ENCODE measurements at regions not wholly inside any gene's neighbourhood (a gene's known extent, or its start where the extent isn't known, plus 50 kb on each side); places are given as distances from the start of the nearest gene placed in this dataset.
A peak's percentile ranks its signal among the peaks of the same experiment; 100 is the strongest.

DNA sequence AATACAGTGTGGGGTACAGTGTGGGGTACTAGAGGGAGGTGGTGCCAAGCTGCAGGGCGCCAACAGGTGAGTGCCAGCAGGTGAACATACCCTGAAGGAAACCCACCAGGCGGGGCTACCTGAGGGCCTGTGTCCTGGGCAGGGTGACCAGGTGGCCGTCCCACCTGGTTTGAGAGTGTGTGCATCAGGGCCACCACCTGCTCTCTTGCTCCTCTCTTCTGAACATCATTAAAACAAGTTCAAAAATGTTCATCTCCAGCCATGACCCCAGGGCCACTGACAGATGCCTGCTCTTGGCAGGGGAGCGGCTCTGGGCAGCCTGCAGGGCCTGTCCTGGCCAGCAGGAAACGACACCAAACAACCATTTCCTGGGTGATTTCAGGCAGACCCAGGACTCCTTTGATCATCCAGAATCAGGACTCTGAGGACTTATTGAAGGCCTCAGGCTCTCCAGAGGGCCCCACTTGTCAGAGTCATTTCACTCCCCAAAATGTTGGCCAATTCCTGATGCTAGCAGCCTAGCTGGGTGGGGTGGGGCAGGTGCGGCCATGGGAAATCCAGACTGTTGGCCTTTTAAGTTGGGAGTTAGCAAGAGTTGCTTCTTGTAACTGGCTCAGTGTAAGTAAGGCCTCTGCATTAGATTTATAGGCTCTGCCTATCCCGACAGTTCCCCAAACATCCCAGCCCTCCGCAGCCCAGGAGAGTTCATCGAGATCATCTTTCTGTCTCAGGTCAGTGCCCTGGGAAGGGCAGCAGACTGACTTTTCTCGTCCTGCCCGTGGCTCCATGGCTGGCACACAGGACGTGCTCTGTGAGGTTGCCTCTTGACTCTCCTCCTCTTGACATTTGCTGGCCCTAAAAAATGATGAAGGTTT, 111.5 kb upstream of the ZNF236 start:
- H3K27me3 ChIP-seq (ENCODE audit: insufficient read depth): no peaks in the 10 kb centered on the region
- H3K9me3 ChIP-seq: no peaks in the 10 kb centered on the region
- DNase-seq: no peak
- no peaks in the 10 kb centered on the region for H3K36me3 ChIP-seq (replicated peaks in 1 of 2; ENCODE audit: control insufficient read depth in 1 of 2, insufficient read depth in 2 of 2, low read length in 1 of 2)
- ChIA-PET POLR2A (no interaction called here), CTCF (interaction anchor here (1.2 to 5.3 kb wide), 4 partner anchors 10 to 313 kb away, joined by 3 to 122 read pairs (median 9); no protein-coding TSS in a partner anchor)
- no peaks in the 10 kb centered on the region; a peak in 1 of 4 replicates for H3K4me1 ChIP-seq (ENCODE audit: control insufficient read depth in 1 of 2, insufficient read depth in 2 of 2, low read depth in 1 of 2, low read length in 1 of 2)
- no peaks in the 10 kb centered on the region for H3K79me2 ChIP-seq (ENCODE audit: insufficient read depth)
- no peak overlapping the region for H2AFZ ChIP-seq (ENCODE audit: low read depth)
- no peaks in the 10 kb centered on the region for H3F3A ChIP-seq (replicated peaks; ENCODE audit: insufficient read depth)
- H3K4me2 ChIP-seq: no peak overlapping the region
- no peaks in the 10 kb centered on the region for H4K20me1 ChIP-seq (ENCODE audit: insufficient read depth)
- 51% methylated on average over 9 of the region's 12 CpGs for WGBS (ENCODE audit: low lambda C conversion rate)
- no peak overlapping the region for H3K27ac ChIP-seq (ENCODE audit: low read depth in 2 of 2, low read length in 1 of 2)
- no peak overlapping the region for H3K9ac ChIP-seq
- TF ChIP-seq SMC3 (IDR thresholded peaks at IDR 0.05; ENCODE audit: low read depth, low read length): no peak
- no peak for TF ChIP-seq EP300 (IDR thresholded peaks at IDR 0.05; ENCODE audit: borderline replicate concordance in 1 of 2, low read depth in 1 of 2, low read length in 1 of 2)
- TF ChIP-seq NRF1 (IDR thresholded peaks at IDR 0.05; ENCODE audit: low read depth, low read length): no peak
- TF ChIP-seq MXI1 (IDR thresholded peaks at IDR 0.05; ENCODE audit: low read depth, low read length): no peak
- TF ChIP-seq NFIC (IDR thresholded peaks at IDR 0.05; ENCODE audit: borderline replicate concordance): no peak
- TF ChIP-seq RCOR1 (IDR thresholded peaks at IDR 0.05; ENCODE audit: low read length): no peak
- H3K4me3 ChIP-seq (ENCODE audit: low read depth in 2 of 2, low read length in 1 of 2): no peak overlapping the region
- no peaks in the 10 kb centered on the region for H3K9me2 ChIP-seq

DNA sequence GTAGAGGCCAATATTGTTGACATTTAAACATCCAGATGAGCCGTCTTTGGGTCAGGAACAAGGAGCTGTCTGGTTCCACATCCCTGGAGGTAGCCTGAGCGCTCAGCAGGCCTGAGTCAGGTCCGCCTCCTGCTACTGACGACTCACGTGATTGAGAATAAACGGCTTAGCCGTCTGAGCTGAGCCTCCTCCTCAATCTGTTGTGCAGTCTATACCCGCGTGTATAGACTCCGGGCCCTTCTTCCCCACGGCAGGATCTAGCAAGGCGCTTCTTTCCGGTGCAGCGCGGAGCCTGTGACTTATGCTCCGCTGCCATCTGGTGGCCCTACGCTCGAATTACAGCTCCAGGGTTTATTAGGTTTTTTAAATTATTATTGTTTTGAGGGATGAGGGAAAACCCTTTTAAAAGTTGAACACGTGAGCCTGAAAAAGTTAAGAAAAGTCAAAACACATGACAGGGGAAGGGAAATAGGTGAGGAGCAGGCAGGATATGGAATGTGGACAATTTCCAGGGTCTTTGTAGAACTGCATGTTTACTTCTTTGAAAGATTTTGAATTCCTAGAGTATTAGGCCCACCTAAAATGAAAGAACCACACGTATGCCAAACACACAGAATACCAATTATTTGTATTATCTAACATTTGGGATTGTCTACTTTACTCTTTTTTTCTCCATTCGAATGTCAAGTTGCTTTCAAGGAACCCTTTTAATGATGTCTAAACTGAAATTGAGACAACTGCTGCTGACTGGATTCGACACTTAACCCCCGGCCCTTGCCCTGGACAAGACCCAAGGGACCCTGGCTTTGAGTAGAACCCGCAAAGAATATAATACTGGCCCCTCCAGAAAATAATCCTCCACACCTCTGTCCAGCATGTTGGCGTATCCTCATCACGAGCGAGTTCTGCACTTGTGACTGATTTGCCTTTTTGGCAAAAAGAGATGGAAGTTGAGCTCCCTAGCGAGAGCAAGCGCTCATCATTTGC, 112.4 kb upstream of the ZNF236 start:
- Histone ChIP-seq H2AFZ (ENCODE audit: low read depth) (no peak overlapping the region), H3K9me3 (no peaks in the 10 kb centered on the region), H3K4me3 (ENCODE audit: low read depth in 2 of 2, low read length in 1 of 2) (peak overlapping the region in 1 of 2 experiments; percentile 14; a peak in 1 of 4 replicates), H3K9ac (no peak overlapping the region), H3K4me1 (ENCODE audit: control insufficient read depth in 1 of 2, insufficient read depth in 2 of 2, low read depth in 1 of 2, low read length in 1 of 2) (no peaks in the 10 kb centered on the region; a peak in 1 of 4 replicates), H4K20me1 (ENCODE audit: insufficient read depth) (no peaks in the 10 kb centered on the region), H3K27ac (ENCODE audit: low read depth in 2 of 2, low read length in 1 of 2) (no peak overlapping the region), H3K9me2 (no peaks in the 10 kb centered on the region), H3F3A (replicated peaks; ENCODE audit: insufficient read depth) (no peaks in the 10 kb centered on the region), H3K79me2 (ENCODE audit: insufficient read depth) (no peaks in the 10 kb centered on the region), H3K36me3 (replicated peaks in 1 of 2; ENCODE audit: control insufficient read depth in 1 of 2, insufficient read depth in 2 of 2, low read length in 1 of 2) (no peaks in the 10 kb centered on the region), H3K27me3 (ENCODE audit: insufficient read depth) (no peaks in the 10 kb centered on the region), H3K4me2 (no peak overlapping the region)
- DNase-seq: peak; percentile 81
- WGBS (ENCODE audit: low lambda C conversion rate): 37% methylated on average over 20 of the region's 29 CpGs
- TF ChIP-seq NRF1 (IDR thresholded peaks at IDR 0.05; ENCODE audit: low read depth, low read length) (no peak), SMC3 (IDR thresholded peaks at IDR 0.05; ENCODE audit: low read depth, low read length) (peak; percentile 87), RAD21 (IDR thresholded peaks at IDR 0.05; ENCODE audit: low read length) (peak; percentile 93)
- TF ChIP-seq, protein P1, sequence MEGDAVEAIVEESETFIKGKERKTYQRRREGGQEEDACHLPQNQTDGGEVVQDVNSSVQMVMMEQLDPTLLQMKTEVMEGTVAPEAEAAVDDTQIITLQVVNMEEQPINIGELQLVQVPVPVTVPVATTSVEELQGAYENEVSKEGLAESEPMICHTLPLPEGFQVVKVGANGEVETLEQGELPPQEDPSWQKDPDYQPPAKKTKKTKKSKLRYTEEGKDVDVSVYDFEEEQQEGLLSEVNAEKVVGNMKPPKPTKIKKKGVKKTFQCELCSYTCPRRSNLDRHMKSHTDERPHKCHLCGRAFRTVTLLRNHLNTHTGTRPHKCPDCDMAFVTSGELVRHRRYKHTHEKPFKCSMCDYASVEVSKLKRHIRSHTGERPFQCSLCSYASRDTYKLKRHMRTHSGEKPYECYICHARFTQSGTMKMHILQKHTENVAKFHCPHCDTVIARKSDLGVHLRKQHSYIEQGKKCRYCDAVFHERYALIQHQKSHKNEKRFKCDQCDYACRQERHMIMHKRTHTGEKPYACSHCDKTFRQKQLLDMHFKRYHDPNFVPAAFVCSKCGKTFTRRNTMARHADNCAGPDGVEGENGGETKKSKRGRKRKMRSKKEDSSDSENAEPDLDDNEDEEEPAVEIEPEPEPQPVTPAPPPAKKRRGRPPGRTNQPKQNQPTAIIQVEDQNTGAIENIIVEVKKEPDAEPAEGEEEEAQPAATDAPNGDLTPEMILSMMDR (IDR thresholded peaks at IDR 0.05): peak; percentile 90
- ChIA-PET CTCF (interaction anchor here (0.6 to 5.3 kb wide), 35 partner anchors 10 to 559 kb away, joined by 3 to 122 read pairs (median 3); no protein-coding TSS in a partner anchor), POLR2A (no interaction called here)

All from SK-N-SH (cell line).